GM10266 (cell line): ENCODE measurements at regions not wholly inside any gene's neighbourhood (a gene's known extent, or its start where the extent isn't known, plus 50 kb on each side); places are given as distances from the start of the nearest gene placed in this dataset.

Experiments used
- DNase-seq: peaks from one replicate; pipeline ENCODE4 v3.0.0; 2012; ENCODE audit errors: extremely low spot score
- TF ChIP-seq, protein P1 (sequence below): IDR thresholded peaks from 2 replicates; pipeline ENCODE4 v1.5.1; 2012; ENCODE audit warnings: mild to moderate bottlenecking, low read depth; ENCODE audit not compliant: control insufficient read depth, insufficient read depth; ENCODE audit errors: missing control alignments

GRCh38 chr10:117746541-117747448 is 204.2 kb downstream of the EMX2 start:
- TF ChIP-seq, protein P1, sequence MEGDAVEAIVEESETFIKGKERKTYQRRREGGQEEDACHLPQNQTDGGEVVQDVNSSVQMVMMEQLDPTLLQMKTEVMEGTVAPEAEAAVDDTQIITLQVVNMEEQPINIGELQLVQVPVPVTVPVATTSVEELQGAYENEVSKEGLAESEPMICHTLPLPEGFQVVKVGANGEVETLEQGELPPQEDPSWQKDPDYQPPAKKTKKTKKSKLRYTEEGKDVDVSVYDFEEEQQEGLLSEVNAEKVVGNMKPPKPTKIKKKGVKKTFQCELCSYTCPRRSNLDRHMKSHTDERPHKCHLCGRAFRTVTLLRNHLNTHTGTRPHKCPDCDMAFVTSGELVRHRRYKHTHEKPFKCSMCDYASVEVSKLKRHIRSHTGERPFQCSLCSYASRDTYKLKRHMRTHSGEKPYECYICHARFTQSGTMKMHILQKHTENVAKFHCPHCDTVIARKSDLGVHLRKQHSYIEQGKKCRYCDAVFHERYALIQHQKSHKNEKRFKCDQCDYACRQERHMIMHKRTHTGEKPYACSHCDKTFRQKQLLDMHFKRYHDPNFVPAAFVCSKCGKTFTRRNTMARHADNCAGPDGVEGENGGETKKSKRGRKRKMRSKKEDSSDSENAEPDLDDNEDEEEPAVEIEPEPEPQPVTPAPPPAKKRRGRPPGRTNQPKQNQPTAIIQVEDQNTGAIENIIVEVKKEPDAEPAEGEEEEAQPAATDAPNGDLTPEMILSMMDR, result no peak
- DNase-seq, result no peak

DNA sequence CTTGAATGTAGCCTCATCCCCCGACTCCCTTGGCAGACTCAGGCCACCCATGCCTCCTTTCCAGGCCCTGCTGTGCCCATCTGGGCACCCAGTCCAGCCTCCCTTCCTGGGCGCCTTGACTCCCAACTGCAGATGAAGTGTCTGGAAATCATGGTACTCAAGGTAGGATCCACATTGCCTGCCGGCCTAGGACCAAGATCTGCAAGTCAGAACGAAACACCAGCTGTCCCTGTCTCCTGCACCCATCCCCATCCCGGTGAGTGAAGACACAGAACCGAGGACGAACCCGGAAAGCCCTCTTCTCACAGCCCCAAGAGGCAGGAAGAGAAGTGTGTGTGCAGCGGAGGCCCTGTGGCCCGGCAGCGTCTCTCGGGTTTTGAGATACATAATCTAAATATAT is 205.1 kb downstream of the EMX2 start:
- TF ChIP-seq, protein P1, result no peak
- no peak for DNase-seq

- TF ChIP-seq, protein P1, result no peak
- no peak for DNase-seq
Measured at GRCh38 chr10:117748058-117748457, 205.5 kb downstream of the EMX2 start.

- TF ChIP-seq, protein P1, result no peak
- DNase-seq, result no peak
Measured at GRCh38 chr10:117750616-117751015, 208.1 kb downstream of the EMX2 start.

GRCh38 chr10:117751259-117751658 is 208.7 kb downstream of the EMX2 start:
- DNase-seq, result no peak
- TF ChIP-seq, protein P1, result no peak

- no peak for DNase-seq
- TF ChIP-seq, protein P1, result no peak
Measured at GRCh38 chr10:117752103-117752502, 209.6 kb downstream of the EMX2 start.

GRCh38 chr10:117754770-117755658 is 212.5 kb downstream of the EMX2 start:
- TF ChIP-seq, protein P1, result no peak
- DNase-seq, result no peak
